Esophagus mucosa (tissue), 1 donor: ENCODE measurements at regions not wholly inside any gene's neighbourhood (a gene's known extent, or its start where the extent isn't known, plus 50 kb on each side); places are given as distances from the start of the nearest gene placed in this dataset.

Experiments
- ATAC-seq: fragments of 200-7000 bp; cut with Tn5 transposase; one replicate; pipeline ENCODE4 v1.9.1; 2020
- donor health status: DM: yes; HTN: yes; CAD: no.

GRCh38 chr7:80288175-80289122, 153.8 kb downstream of the GNAI1 start:
- ATAC-seq, result no peak

GRCh38 chr7:80287400-80288174, 153.0 kb downstream of the GNAI1 start:
- no peak for ATAC-seq

GRCh38 chr7:80286611-80287010, 152.0 kb downstream of the GNAI1 start:
- no peak for ATAC-seq

- no peak for ATAC-seq
Observed at GRCh38 chr7:80284855-80285254, 150.2 kb downstream of the GNAI1 start.

- no peak for ATAC-seq
Observed at GRCh38 chr7:80279760-80280159, 145.1 kb downstream of the GNAI1 start.

GRCh38 chr7:80278737-80279136, 144.1 kb downstream of the GNAI1 start:
- no peak for ATAC-seq

- ATAC-seq, result no peak
Observed at GRCh38 chr7:80277434-80278427, 143.1 kb downstream of the GNAI1 start.
